ENCODE measurements at regions not wholly inside any gene's neighbourhood (a gene's known extent, or its start where the extent isn't known, plus 50 kb on each side); places are given as distances from the start of the nearest gene placed in this dataset.
"Not testable (repeated sequence)": the region's sequence is repeated elsewhere in the genome, so short reads cannot be mapped to it uniquely, and the experiment has no call there.

DNA sequence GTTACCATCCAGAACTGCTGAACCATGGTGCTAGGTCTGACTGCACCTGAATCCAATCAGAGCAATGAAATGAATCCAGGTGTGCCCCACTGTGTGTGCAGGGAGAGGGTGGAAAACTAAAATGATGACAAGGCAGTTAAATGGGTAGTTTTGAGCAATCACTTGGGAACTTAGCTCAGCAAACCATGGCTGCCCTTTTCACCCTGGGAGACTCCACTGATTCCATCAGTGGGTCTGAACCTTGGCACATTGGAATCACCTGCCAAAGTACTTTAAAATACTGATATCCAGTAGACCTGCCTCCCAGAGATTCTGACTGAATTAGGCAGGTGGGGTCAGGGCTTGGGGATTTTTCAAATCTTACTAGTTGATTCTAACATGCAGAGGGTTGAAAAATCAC lies 59.8 kb upstream of the USP3 start:
- Mint-ChIP-seq H3K36me3 (ENCODE audit: low read depth, unreplicated experiment) (no peaks in the 10 kb centered on the region), H3K4me1 (ENCODE audit: unreplicated experiment) (peaks cover 2% of the 10 kb centered on the region), H3K9me3 (ENCODE audit: unreplicated experiment) (no peaks in the 10 kb centered on the region), H3K4me3 (ENCODE audit: unreplicated experiment) (no peak overlapping the region), H3K27ac (ENCODE audit: unreplicated experiment) (no peak overlapping the region), H3K27me3 (ENCODE audit: unreplicated experiment) (peaks cover 5% of the 10 kb centered on the region)
- no peak for DNase-seq (ENCODE audit: low spot score)
- TF ChIP-seq CTCF (IDR thresholded peaks at IDR 0.05; ENCODE audit: unreplicated experiment) = no peak

DNA sequence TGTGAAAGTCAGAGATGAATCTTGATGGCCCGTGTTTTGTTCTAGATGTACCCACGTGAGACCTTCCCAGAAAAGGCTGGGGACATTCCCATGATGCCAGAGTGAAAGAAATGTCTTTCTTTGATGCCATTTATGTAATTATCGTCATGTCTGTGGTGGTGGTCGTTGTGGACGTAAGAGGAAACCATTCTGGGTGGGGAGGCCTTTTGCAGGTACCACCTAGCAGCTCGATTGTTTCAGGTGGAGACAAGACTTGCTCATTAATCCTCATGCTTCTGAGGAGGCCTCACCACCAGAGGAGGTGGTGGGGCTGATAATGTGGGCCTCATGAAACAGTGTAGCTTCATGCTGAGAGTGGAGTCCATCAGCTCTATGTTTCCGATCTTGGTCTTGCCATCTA lies 58.1 kb upstream of the USP3 start:
- Mint-ChIP-seq H3K4me1 (ENCODE audit: unreplicated experiment) (peaks cover 11% of the 10 kb centered on the region), H3K9me3 (ENCODE audit: unreplicated experiment) (no peaks in the 10 kb centered on the region), H3K36me3 (ENCODE audit: low read depth, unreplicated experiment) (no peaks in the 10 kb centered on the region), H3K27me3 (ENCODE audit: unreplicated experiment) (peaks cover 3% of the 10 kb centered on the region), H3K4me3 (ENCODE audit: unreplicated experiment) (no peak overlapping the region), H3K27ac (ENCODE audit: unreplicated experiment) (no peak overlapping the region)
- no peak for TF ChIP-seq CTCF (IDR thresholded peaks at IDR 0.05; ENCODE audit: unreplicated experiment)
- no peak for DNase-seq (ENCODE audit: low spot score)

DNA sequence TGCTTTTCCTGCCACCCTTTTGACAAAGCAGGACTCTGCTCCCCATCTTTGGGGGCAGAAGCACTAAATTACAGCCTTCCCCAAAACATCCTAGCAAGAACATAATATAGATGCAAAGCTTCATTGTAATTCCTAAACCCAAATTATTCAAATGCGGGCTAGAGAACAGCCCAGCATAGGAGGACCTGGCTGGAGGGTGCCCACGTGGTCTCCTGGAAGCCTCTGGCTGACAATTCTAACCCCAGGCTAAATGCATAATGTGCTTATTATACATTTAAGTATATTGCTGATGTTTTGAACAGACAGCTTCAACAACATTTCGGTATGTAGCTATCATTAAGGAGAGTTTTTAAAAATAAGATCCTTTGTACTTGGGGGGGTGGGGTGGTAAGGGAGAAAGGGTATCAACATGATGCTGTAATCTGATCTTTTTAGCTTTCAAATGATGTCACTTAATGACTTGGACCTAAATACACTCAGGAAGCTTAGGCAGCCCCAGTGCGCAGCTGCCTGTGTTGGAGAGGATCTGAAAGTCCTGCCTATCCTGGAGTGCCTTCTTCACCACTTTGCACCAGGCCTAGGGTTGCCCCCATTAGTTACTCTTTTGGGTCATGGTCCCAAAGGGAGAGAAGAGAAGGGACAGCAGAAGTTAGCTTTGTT lies 57.2 kb upstream of the USP3 start:
- DNase-seq (ENCODE audit: low spot score) = no peak
- H3K27me3 Mint-ChIP-seq (ENCODE audit: unreplicated experiment) = peaks cover 3% of the 10 kb centered on the region
- TF ChIP-seq CTCF (IDR thresholded peaks at IDR 0.05; ENCODE audit: unreplicated experiment) = no peak
- H3K9me3 Mint-ChIP-seq (ENCODE audit: unreplicated experiment) = no peaks in the 10 kb centered on the region
- no peaks in the 10 kb centered on the region for H3K36me3 Mint-ChIP-seq (ENCODE audit: low read depth, unreplicated experiment)
- peaks cover 13% of the 10 kb centered on the region for H3K4me1 Mint-ChIP-seq (ENCODE audit: unreplicated experiment)
- no peak overlapping the region for H3K4me3 Mint-ChIP-seq (ENCODE audit: unreplicated experiment)
- H3K27ac Mint-ChIP-seq (ENCODE audit: unreplicated experiment) = no peak overlapping the region

DNA sequence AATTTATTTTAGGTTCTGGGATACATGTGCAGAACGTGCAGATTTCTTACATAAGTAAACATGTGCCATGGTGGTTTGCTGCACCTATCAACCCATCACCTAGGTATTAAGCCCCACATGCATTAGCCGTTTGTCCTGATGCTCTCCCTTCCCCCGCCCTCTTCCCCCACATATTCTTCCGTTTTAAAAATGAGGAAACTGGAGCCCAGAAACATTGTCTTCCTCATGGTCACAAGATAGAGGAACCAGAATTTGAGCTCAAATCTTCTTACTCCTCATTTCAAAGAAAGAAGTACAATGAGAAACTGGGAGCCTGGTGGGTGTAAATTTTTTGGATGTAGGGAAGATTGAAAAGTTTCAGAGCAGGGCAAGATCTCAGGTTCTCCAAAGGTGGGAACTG lies 56.1 kb upstream of the USP3 start:
- Mint-ChIP-seq H3K4me3 (ENCODE audit: unreplicated experiment) (no peak overlapping the region), H3K27ac (ENCODE audit: unreplicated experiment) (no peak overlapping the region)

DNA sequence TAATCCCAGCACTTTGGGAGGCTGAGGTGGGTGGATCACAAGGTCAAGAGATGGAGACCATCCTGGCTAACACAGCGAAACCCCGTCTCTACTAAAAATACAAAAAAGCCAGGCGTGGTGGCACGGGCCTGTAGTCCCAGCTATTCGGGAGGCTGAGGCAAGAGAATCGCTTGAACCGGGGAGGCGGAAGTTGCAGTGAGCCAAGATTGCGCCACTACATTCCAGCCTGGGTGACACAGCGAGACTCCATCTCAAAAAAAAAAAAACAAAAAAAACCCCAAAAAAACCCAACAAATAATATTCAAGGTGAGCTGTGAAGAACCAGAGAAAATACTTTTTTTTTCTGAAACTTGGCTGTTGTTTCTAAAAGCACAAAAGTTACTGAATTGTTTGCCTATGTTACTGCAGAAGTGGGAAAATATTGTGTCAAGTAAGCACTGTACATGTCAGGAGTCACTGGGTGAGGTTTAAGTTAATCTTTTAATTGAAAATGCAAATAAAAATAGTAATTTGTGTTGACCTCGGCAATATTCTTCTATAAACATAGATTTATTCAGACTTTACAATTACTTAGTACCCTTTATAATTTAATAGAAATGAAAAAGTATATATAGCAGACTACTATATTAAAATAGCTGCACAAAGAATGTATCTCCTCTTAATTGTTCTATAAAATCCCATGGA lies 55.4 kb upstream of the USP3 start:
- not testable (repeated sequence) for H3K4me3 Mint-ChIP-seq (ENCODE audit: unreplicated experiment); DNase-seq (ENCODE audit: low spot score); H3K9me3 Mint-ChIP-seq (ENCODE audit: unreplicated experiment); H3K27me3 Mint-ChIP-seq (ENCODE audit: unreplicated experiment); H3K27ac Mint-ChIP-seq (ENCODE audit: unreplicated experiment); H3K36me3 Mint-ChIP-seq (ENCODE audit: low read depth, unreplicated experiment)
- H3K4me1 Mint-ChIP-seq (ENCODE audit: unreplicated experiment) = peaks cover 28% of the 10 kb centered on the region

More for the DNA sequence above, 56.1 kb upstream of the USP3 start:
- Mint-ChIP-seq H3K9me3 (ENCODE audit: unreplicated experiment) (no peaks in the 10 kb centered on the region), H3K4me1 (ENCODE audit: unreplicated experiment) (peaks cover 21% of the 10 kb centered on the region), H3K27me3 (ENCODE audit: unreplicated experiment) (peaks cover 3% of the 10 kb centered on the region), H3K36me3 (ENCODE audit: low read depth, unreplicated experiment) (no peaks in the 10 kb centered on the region)
- no peak for TF ChIP-seq CTCF (IDR thresholded peaks at IDR 0.05; ENCODE audit: unreplicated experiment)
- DNase-seq (ENCODE audit: low spot score) = no peak
